ENCODE measurements at regions not wholly inside any gene's neighbourhood (a gene's known extent, or its start where the extent isn't known, plus 50 kb on each side); places are given as distances from the start of the nearest gene placed in this dataset.

DNA sequence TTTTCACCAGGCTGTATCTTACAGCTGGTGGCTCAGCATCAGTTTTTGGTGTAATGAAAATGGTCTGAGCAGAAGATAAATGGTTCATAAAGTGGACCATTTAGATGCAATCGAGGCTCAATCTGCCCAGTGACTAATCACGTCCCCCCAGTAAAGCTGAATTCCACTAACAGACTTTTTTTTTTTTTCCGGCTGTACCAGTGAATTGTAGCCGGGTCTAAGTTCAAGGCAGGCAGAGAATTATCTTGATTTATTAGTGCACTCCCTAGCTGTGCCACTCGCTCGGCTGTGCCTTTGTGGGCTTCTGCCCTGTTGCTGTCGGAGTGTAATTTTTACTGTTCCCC is 215.1 kb upstream of the POU3F3 start:
- CTCF ChIA-PET = no interaction called here
- H3K36me3 ChIP-seq (ENCODE audit: control insufficient read depth in 1 of 2, insufficient read depth in 2 of 2, low read length in 2 of 2) = no peaks in the 10 kb centered on the region
- no peaks in the 10 kb centered on the region for H3K4me1 ChIP-seq (ENCODE audit: control insufficient read depth in 1 of 2, insufficient read depth in 2 of 2, low read length in 2 of 2)
- RAD21 ChIA-PET (ENCODE audit: low non-redundant PET in 1 of 2, low total read pairs in 2 of 2, uncharacterized antibody in 2 of 2, unreplicated experiment in 2 of 2) = no interaction called here
- no peaks in the 10 kb centered on the region for H4K20me1 ChIP-seq (ENCODE audit: insufficient read depth)
- DNase-seq (ENCODE audit: low read depth, low spot score) = no peak
- POLR2A ChIA-PET = no interaction called here
- H3K9me3 ChIP-seq (ENCODE audit: control insufficient read depth in 1 of 2, insufficient read depth in 1 of 2, low read depth in 1 of 2, low read length in 2 of 2) = no peaks in the 10 kb centered on the region
- intact Hi-C loops (cut with micrococcal nuclease) = no loop called here
- no TSS peak for BruUV-seq (replicated peaks)
- no peak overlapping the region for H3K4me2 ChIP-seq (ENCODE audit: low read length)
- H3K27me3 ChIP-seq (ENCODE audit: insufficient read depth, low read length) = no peaks in the 10 kb centered on the region
- no peak for TF ChIP-seq CEBPB (IDR thresholded peaks at IDR 0.05; ENCODE audit: low read depth)
- TF ChIP-seq SRF (IDR thresholded peaks at IDR 0.05; ENCODE audit: low read depth) = no peak
- no peak for TF ChIP-seq FOSL1 (IDR thresholded peaks at IDR 0.05; ENCODE audit: low read depth)
- TF ChIP-seq ZNF274 (IDR thresholded peaks at IDR 0.05; ENCODE audit: low read depth, low read length) = no peak
- no peak for TF ChIP-seq POLR2A (IDR thresholded peaks at IDR 0.05; ENCODE audit: borderline replicate concordance, extremely low read depth, insufficient read depth, insufficient read length)
- H3K79me2 ChIP-seq (ENCODE audit: insufficient read depth, low read length) = no peaks in the 10 kb centered on the region
- H3K9me2 ChIP-seq (ENCODE audit: insufficient read depth) = no peaks in the 10 kb centered on the region
- no peak overlapping the region for H3K27ac ChIP-seq (ENCODE audit: low read depth, low read length)
- H3K4me3 ChIP-seq (replicated peaks in 1 of 2; ENCODE audit: low read depth in 1 of 2, low read length in 2 of 2) = no peak overlapping the region
- H3K9ac ChIP-seq (ENCODE audit: low read length) = no peak overlapping the region
- no peak for ATAC-seq
- H2AFZ ChIP-seq (ENCODE audit: low read depth, low read length, poor library complexity, severe bottlenecking) = no peak overlapping the region

DNA sequence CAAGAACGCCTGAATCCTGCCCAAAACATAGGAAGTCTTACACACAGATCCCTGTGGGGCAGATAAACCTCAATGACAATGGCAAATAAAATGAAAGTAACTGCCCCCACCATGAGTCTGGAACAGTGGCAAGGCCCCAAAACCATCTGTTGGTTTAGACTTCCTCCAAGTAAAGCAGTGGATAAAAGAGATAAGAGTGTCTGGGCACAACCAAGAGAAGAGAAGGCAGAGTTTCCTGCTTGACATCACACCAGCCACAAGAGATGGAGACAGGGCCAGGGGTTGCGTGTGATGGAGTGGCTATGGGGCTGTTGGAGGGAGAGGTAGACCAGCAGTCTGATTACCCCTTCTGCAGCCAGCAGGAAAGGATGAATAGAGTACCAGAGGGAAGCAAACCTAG is 212.1 kb upstream of the POU3F3 start:
- Histone ChIP-seq H3K79me2 (ENCODE audit: insufficient read depth, low read length) (no peaks in the 10 kb centered on the region), H3K4me3 (replicated peaks in 1 of 2; ENCODE audit: low read depth in 1 of 2, low read length in 2 of 2) (no peak overlapping the region), H3K9ac (ENCODE audit: low read length) (no peak overlapping the region), H3K4me1 (ENCODE audit: control insufficient read depth in 1 of 2, insufficient read depth in 2 of 2, low read length in 2 of 2) (no peaks in the 10 kb centered on the region), H3K27me3 (ENCODE audit: insufficient read depth, low read length) (no peaks in the 10 kb centered on the region), H3K27ac (ENCODE audit: low read depth, low read length) (no peak overlapping the region), H4K20me1 (ENCODE audit: insufficient read depth) (no peaks in the 10 kb centered on the region), H3K4me2 (ENCODE audit: low read length) (no peak overlapping the region), H3K9me3 (ENCODE audit: control insufficient read depth in 1 of 2, insufficient read depth in 1 of 2, low read depth in 1 of 2, low read length in 2 of 2) (no peaks in the 10 kb centered on the region), H3K36me3 (ENCODE audit: control insufficient read depth in 1 of 2, insufficient read depth in 2 of 2, low read length in 2 of 2) (no peaks in the 10 kb centered on the region), H3K9me2 (ENCODE audit: insufficient read depth) (no peaks in the 10 kb centered on the region), H2AFZ (ENCODE audit: low read depth, low read length, poor library complexity, severe bottlenecking) (no peak overlapping the region)
- no peak for TF ChIP-seq JUND (IDR thresholded peaks at IDR 0.05)
- TF ChIP-seq, protein P1, sequence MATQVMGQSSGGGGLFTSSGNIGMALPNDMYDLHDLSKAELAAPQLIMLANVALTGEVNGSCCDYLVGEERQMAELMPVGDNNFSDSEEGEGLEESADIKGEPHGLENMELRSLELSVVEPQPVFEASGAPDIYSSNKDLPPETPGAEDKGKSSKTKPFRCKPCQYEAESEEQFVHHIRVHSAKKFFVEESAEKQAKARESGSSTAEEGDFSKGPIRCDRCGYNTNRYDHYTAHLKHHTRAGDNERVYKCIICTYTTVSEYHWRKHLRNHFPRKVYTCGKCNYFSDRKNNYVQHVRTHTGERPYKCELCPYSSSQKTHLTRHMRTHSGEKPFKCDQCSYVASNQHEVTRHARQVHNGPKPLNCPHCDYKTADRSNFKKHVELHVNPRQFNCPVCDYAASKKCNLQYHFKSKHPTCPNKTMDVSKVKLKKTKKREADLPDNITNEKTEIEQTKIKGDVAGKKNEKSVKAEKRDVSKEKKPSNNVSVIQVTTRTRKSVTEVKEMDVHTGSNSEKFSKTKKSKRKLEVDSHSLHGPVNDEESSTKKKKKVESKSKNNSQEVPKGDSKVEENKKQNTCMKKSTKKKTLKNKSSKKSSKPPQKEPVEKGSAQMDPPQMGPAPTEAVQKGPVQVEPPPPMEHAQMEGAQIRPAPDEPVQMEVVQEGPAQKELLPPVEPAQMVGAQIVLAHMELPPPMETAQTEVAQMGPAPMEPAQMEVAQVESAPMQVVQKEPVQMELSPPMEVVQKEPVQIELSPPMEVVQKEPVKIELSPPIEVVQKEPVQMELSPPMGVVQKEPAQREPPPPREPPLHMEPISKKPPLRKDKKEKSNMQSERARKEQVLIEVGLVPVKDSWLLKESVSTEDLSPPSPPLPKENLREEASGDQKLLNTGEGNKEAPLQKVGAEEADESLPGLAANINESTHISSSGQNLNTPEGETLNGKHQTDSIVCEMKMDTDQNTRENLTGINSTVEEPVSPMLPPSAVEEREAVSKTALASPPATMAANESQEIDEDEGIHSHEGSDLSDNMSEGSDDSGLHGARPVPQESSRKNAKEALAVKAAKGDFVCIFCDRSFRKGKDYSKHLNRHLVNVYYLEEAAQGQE (IDR thresholded peaks at IDR 0.05; ENCODE audit: low read depth) = no peak
- TF ChIP-seq EZH2phosphoT487 (IDR thresholded peaks at IDR 0.05; ENCODE audit: borderline replicate concordance) = no peak
- no peak for TF ChIP-seq EZH2 (IDR thresholded peaks at IDR 0.05)
- TF ChIP-seq, protein P2, sequence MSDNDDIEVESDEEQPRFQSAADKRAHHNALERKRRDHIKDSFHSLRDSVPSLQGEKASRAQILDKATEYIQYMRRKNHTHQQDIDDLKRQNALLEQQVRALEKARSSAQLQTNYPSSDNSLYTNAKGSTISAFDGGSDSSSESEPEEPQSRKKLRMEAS (IDR thresholded peaks at IDR 0.05) = no peak
- TF ChIP-seq FOSL1 (IDR thresholded peaks at IDR 0.05; ENCODE audit: low read depth) = no peak
- TF ChIP-seq, protein P3, sequence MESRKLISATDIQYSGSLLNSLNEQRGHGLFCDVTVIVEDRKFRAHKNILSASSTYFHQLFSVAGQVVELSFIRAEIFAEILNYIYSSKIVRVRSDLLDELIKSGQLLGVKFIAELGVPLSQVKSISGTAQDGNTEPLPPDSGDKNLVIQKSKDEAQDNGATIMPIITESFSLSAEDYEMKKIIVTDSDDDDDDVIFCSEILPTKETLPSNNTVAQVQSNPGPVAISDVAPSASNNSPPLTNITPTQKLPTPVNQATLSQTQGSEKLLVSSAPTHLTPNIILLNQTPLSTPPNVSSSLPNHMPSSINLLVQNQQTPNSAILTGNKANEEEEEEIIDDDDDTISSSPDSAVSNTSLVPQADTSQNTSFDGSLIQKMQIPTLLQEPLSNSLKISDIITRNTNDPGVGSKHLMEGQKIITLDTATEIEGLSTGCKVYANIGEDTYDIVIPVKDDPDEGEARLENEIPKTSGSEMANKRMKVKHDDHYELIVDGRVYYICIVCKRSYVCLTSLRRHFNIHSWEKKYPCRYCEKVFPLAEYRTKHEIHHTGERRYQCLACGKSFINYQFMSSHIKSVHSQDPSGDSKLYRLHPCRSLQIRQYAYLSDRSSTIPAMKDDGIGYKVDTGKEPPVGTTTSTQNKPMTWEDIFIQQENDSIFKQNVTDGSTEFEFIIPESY (IDR thresholded peaks at IDR 0.05; ENCODE audit: extremely low read depth, insufficient replicate concordance, low read length) = no peak
- no peak for TF ChIP-seq SIN3A (IDR thresholded peaks at IDR 0.05; ENCODE audit: low read depth)
- RAD21 ChIA-PET (ENCODE audit: low non-redundant PET in 1 of 2, low total read pairs in 2 of 2, uncharacterized antibody in 2 of 2, unreplicated experiment in 2 of 2) = no interaction called here
- no peak for ATAC-seq
- intact Hi-C loops (cut with micrococcal nuclease) = no loop called here
- no TSS peak for BruUV-seq (replicated peaks)
- DNase-seq (ENCODE audit: low read depth, low spot score) = no peak
- POLR2A ChIA-PET = no interaction called here
- CTCF ChIA-PET = no interaction called here
